ENCODE measurements at regions not wholly inside any gene's neighbourhood (a gene's known extent, or its start where the extent isn't known, plus 50 kb on each side); places are given as distances from the start of the nearest gene placed in this dataset.
"Not testable (repeated sequence)": the region's sequence is repeated elsewhere in the genome, so short reads cannot be mapped to it uniquely, and the experiment has no call there.

DNA sequence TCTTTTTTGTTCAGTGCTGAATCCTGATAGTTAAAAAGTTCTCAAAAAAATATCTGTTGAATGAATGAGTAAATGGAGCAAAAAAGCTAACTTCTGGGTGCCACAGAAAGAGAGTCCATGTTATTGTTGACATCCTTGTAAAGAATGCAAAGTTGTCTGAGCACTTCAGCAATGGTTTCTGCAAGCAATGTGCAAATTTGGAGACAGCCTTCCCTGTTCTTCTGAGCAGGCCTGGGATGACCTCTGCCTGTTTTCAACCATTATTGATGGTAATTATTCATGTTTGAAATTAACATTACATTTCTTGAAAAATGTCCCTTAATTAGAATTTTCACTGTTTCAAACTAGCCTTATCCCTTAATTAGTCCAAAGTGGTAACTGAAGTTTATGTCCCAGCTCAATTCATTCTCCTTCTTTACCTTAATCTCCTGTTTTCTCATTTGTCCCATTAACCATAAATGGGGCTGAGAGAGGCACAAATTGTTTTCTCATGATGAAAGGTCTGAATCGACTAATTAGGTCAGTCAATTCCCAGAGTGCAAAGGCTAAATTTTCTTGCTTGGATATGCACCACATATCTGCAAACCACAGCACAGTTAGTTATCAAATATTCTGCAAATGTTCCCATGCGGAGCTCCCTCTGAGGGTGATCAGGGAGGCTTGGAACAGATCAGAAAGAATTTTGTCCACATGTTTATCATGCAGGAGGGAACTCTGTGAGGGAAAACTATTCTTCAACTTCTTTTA, 139.4 kb upstream of the KRR1 start:
- DNase-seq (ENCODE audit: low read depth, low spot score): no peak

- DNase-seq (ENCODE audit: low read depth, low spot score): no peak
Observed at GRCh38 chr12:75650100-75650499, 138.7 kb upstream of the KRR1 start.

- DNase-seq (ENCODE audit: low read depth, low spot score): no peak
Observed at GRCh38 chr12:75648856-75649255, 137.4 kb upstream of the KRR1 start.

DNA sequence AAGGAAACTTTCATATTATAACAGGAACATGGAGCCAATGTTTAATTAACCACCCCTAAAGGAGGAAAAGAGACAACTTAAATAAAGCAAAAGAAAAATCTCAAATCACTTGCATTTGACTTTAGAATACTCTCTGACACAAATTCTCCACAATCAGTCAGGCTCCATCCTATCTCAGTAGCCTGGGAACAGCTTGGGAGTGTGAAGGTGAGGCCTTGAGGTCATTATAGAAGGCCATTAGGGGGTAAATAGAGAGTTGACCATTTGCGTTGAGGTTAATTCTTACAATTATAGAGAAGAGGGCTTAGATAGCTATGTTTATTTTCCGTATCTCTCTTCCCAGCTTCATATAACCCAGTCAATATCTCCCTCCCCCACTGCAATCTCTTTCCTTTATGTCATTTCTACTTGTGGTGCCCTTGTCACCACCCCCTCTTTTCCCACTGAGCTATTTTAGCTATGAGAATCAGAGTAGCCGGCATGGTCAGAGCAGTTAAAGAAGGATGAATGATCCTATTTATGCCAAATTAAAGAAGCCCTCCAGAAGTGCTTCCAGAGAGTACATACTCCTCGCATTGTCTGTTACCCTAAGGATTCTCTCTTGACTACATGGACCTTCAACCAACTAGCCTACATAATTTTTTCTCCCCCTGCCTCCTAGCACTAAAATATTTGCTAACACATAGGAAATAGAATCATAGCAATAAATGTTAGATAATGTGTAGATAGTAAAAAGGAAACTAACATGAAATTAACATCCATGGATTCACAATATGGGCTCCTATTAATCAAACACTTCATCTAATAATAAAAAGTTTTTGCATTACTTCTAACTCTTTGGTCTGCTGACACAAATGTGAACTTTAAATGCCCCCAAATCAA, 135.2 kb upstream of the KRR1 start:
- no peak for DNase-seq (ENCODE audit: low read depth, low spot score)

GRCh38 chr12:75644472-75645072, 133.2 kb upstream of the KRR1 start:
- no peak for DNase-seq (ENCODE audit: low read depth, low spot score)

DNA sequence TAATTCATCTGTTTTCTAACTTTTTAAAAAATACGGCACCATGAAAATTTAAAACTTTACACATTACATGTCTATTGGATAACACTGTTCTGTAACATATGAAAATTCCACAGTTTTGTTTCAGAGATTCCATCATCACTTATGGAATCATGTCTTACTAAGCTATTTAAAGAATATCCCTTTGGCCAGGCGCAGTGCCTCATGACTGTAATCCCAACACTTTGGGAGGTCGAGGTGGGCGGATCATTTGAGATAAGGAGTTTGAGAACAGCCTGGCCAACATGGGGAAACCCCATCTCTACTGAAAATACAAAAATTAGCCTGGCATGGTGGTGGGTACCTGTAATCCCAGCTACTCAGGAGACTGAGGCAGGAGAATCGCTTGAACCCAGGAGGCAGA, 131.7 kb upstream of the KRR1 start:
- DNase-seq (ENCODE audit: low read depth, low spot score): not testable (repeated sequence)

DNA sequence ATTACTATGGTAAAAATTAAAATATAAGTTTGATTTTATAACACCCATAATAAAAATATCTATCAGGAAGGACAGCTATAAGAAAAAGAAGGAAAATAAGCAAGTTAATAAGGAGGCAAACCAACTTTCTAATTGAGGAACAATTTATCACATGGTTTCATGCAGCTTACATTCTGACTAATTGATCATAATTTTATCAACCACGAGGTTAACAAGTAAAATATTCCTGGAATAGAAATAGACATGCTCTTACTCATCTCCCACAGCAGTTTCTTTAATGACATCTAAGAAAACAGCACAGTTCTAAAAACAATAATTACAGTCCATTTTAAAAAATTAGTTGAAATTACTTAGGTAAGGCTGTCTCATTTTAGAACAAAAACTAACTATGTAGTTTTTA, 130.8 kb upstream of the KRR1 start:
- DNase-seq (ENCODE audit: low read depth, low spot score): no peak

DNA sequence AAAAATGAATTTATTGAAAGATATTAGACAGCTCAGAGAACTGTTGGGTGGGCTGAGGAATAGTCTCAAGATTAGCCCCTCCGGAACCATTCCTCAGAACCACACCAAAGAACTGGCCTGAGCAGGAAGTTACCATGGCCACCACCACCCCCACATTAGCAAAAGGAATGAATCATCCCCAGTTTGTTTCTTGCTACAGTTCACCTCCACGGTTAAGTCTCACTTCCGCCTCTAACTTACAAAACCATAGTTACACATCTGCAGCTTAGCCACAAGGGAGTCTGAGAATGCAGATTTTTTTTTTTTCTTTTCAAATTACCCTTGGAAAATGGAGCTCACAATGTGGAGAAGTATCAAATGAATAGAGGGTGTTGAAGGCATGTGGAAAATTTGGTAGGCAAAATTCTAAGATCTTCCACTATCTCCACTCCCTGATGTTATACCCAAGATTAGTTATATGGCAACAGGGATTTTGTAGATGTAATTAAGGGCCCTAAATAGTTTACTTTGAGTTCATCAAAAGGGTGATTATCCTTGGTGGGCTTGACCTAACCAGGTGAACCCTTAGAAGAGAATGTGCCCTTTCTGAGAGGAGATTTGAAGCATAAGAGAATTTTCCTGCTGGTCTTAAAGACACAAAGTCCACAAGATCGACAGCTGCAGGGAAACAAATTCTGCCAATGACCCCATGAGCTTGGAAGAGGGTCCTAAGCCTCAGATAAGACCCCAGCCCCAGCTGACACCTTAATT, 129.8 kb upstream of the KRR1 start:
- no peak for DNase-seq (ENCODE audit: low read depth, low spot score)

GRCh38 chr12:75638792-75639191, 127.4 kb upstream of the KRR1 start:
- DNase-seq (ENCODE audit: low read depth, low spot score): no peak

DNA sequence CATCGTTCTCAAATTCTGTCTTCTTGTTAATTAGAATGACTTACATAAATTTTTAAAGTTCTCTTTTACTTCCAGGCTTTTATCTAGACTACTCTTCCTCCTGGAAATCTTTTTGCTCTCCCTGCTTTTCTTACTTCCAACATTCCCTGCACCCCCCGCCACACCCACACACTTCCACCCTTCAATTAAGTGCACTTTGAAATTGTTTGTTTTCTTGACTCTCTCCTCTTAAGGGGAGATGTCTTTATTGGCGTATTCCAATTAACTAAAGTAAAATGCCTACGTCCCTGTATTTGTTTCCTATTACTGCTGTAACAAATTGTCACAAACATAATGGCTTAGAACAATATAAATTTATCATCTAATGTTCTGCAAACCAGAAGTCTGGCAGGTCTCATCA, 125.2 kb upstream of the KRR1 start:
- no peak for DNase-seq (ENCODE audit: low read depth, low spot score)

DNA sequence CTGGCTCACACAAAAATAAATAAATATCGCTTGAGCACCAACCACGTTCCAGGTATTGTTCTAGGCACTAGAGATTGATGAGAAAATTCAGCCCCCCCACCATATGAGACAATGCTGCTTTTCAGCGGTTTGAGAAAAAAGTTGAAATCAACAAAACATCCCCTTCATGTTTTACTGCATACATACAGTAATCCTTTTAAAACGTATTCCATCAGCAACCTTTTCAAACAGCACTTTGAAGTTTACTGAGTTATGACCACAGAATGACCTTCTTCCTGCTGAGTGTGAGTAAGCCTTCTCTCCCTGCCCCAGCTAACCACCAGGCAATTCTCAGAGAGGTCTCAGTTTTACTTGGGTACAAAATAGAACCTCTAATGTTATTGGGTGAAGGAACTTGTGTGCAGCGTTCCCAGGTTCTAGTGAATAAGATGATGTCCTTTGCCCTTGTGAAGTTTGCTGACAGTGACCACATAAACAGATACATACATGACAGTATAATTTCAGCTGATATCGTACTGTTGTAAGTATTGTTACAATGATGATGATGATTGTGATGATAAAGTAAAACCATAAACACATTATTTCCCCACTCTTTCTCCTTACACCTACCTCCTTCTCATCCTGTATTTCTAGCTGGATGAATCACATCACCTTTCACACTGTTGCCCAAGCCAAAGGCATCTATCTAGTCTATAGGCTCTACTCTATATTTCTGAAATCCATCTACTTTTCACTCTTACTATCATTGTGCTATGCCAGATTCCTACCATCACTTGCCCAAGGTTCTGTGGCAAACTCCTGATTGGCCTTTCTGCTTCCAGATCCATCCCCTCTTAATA, 124.4 kb upstream of the KRR1 start:
- no peak for DNase-seq (ENCODE audit: low read depth, low spot score)

- no peak for DNase-seq (ENCODE audit: low read depth, low spot score)
Observed at GRCh38 chr12:75634244-75635222, 123.1 kb upstream of the KRR1 start.

DNA sequence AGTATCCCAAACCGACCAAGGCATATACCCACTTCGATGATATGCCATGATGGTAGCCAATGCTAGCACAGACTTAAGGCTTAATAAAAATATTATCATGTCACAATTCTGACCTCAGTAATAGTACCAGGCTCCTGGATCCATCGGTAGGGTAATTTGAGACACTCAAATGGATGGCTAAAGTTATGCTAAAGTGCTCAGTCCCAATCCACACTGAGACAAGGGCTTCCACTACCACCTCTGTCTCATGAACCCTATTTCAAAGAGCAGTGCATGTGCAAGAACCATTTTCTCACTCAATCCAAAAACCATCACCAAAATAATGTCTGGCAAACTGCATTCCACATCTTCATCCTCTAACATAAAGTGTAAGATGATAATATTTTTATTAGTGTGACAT, 122.4 kb upstream of the KRR1 start:
- DNase-seq (ENCODE audit: low read depth, low spot score): no peak

DNA sequence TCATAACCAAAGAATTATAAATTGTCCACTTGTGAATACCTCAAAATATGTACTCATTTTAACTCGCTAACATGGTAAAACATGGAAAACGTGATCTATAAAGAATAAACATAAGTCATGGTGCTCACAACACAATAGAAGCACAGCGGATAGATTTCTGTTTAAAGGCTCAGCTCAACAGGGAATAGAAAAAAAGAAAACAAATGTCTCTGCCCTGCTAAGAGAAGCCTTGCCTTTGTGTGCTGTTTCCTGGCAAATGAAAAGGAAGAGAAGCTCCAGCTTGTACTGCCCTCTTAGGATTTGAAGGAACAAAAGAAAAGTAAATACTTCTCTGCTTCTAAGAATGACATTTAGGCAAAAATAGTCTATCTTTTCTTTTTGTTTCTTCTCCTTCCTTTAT, 121.0 kb upstream of the KRR1 start:
- DNase-seq (ENCODE audit: low read depth, low spot score): no peak

DNA sequence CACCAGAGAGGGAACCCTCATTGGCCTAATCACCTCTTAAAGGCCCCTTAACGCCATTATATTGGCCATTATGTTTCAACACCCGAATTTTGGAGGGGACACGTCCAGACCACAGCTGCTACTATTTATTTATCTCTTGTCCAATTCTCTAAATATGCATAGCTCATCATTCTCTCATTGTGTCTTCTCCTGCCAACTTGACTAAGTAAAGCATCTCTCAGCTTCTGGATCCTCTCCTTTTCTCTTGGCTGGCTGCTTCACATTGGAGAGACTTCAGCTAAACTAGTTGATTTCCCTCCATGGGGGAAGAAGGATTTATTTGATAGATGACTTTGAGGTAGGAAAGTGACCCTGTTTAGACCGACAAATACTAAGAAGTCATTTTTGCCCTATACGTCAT, 120.4 kb upstream of the KRR1 start:
- no peak for DNase-seq (ENCODE audit: low read depth, low spot score)

GRCh38 chr12:75630091-75630490, 118.7 kb upstream of the KRR1 start:
- no peak for DNase-seq (ENCODE audit: low read depth, low spot score)

- DNase-seq (ENCODE audit: low read depth, low spot score): no peak
Observed at GRCh38 chr12:75628916-75629315, 117.5 kb upstream of the KRR1 start.

DNA sequence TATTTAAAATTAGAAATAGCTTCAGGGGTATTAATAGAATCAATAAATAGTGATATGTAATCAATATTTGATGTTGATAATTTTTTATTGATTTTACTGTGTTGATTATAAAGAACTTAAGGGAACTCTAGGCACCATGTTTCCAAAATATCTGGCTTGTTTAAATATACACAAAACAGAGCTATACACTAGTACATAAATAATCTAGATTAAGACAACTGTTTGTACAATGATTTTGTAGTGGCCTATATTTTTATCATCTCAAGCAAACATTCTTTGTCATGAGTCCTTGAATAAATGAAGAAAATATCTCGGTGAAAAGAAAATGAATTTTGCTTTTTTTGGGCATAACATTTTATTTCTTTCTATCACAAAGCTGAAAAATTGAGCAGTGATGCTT, 117.1 kb upstream of the KRR1 start:
- DNase-seq (ENCODE audit: low read depth, low spot score): no peak

- no peak for DNase-seq (ENCODE audit: low read depth, low spot score)
Observed at GRCh38 chr12:75623631-75624154, 112.3 kb upstream of the KRR1 start.

- no peak for DNase-seq (ENCODE audit: low read depth, low spot score)
Observed at GRCh38 chr12:75622492-75622891, 111.1 kb upstream of the KRR1 start.
